Uterus (tissue), 2 donors: ENCODE measurements at regions not wholly inside any gene's neighbourhood (a gene's known extent, or its start where the extent isn't known, plus 50 kb on each side); places are given as distances from the start of the nearest gene placed in this dataset.

ENCODE experiments used
- CTCF ChIP-seq, 4 experiments: fragments of 200-600 bp in 2 of 4; fragments of 450-650 bp in 2 of 4; sonication (generic) in 2 of 4; IDR thresholded peaks; one replicate each; pipeline ENCODE4 v1.5.1; 2016 to 2019; ENCODE audit warnings: antibody characterized with exemption in 4 of 4, mild to moderate bottlenecking in 2 of 4, moderate library complexity in 1 of 4
- POLR2A ChIP-seq, 2 donors: fragments of 450-650 bp; IDR thresholded peaks; one replicate each; pipeline ENCODE4 v1.6.1; 2016; ENCODE audit warnings: antibody characterized with exemption in 2 of 2, mild to moderate bottlenecking in 1 of 2, moderate library complexity in 1 of 2

- TF ChIP-seq CTCF (IDR thresholded peaks at IDR 0.05) (no peak), POLR2A (IDR thresholded peaks at IDR 0.05) (no peak)
Observed at GRCh38 chr7:122206985-122207384, 62.9 kb upstream of the AASS start.
